ENCODE measurements at regions not wholly inside any gene's neighbourhood (a gene's known extent, or its start where the extent isn't known, plus 50 kb on each side); places are given as distances from the start of the nearest gene placed in this dataset.
A peak's percentile ranks its signal among the peaks of the same experiment; 100 is the strongest.

GRCh38 chr20:22833851-22834250, 201.3 kb upstream of the SSTR4 start:
- TF ChIP-seq POLR2A (conservative IDR thresholded peaks at IDR 0.05) (no peak), CTCF (IDR thresholded peaks at IDR 0.05 in 2 of 3, conservative IDR thresholded peaks at IDR 0.05 in 1 of 3; ENCODE audit: insufficient read depth in 2 of 3, low read depth in 1 of 3, low read length in 3 of 3) (no peak), POLR2AphosphoS5 (IDR thresholded peaks at IDR 0.05; ENCODE audit: control insufficient read depth, insufficient read depth, low read depth, low read length) (peak; percentile 82; the same call in 1 of the 2 replicates), ATF2 (CRISPR knock-in tag; IDR thresholded peaks at IDR 0.05) (no peak), ZZZ3 (IDR thresholded peaks at IDR 0.05) (no peak), FOXP1 (CRISPR knock-in tag; IDR thresholded peaks at IDR 0.05) (no peak), CHD2 (IDR thresholded peaks at IDR 0.05; ENCODE audit: low read depth, low read length) (no peak)

All from K562 (cell line).